ENCODE measurements at regions not wholly inside any gene's neighbourhood (a gene's known extent, or its start where the extent isn't known, plus 50 kb on each side); places are given as distances from the start of the nearest gene placed in this dataset.

- no peak overlapping the region for H3K4me3 ChIP-seq (ENCODE audit: low read depth, low read length)
- no peaks in the 10 kb centered on the region for H3K4me1 ChIP-seq
- no peaks in the 10 kb centered on the region for H3K36me3 ChIP-seq (ENCODE audit: control insufficient read depth, insufficient read depth, low read length)
- no peak overlapping the region for H3K4me3 Mint-ChIP-seq (ENCODE audit: unreplicated experiment)
- no peak overlapping the region for H3K27ac Mint-ChIP-seq (ENCODE audit: unreplicated experiment)
- POLR2A ChIA-PET, result no interaction called here
- no peaks in the 10 kb centered on the region for H3K9me3 Mint-ChIP-seq (ENCODE audit: unreplicated experiment)
- intact Hi-C loops (cut with micrococcal nuclease; ENCODE audit: unreplicated experiment), result no loop called here
- no peaks in the 10 kb centered on the region for H3K27me3 Mint-ChIP-seq (ENCODE audit: insufficient read depth, unreplicated experiment)
- H3K4me1 Mint-ChIP-seq (ENCODE audit: low read depth, unreplicated experiment), result no peaks in the 10 kb centered on the region
- no peak for DNase-seq
- no peak for TF ChIP-seq CTCF (IDR thresholded peaks at IDR 0.05; ENCODE audit: insufficient read depth in 1 of 2, low read depth in 1 of 2, low read length in 1 of 2, severe bottlenecking in 1 of 2, unreplicated experiment in 1 of 2)
- H3K9me3 ChIP-seq, result no peaks in the 10 kb centered on the region
- no peaks in the 10 kb centered on the region for H3K27me3 ChIP-seq (replicated peaks; ENCODE audit: control insufficient read depth, insufficient read depth, low read length)
- BruUV-seq (replicated peaks), result no TSS peak
- CTCF ChIA-PET, result no interaction called here
- no peaks in the 10 kb centered on the region for H3K36me3 Mint-ChIP-seq (ENCODE audit: insufficient read depth, unreplicated experiment)
Measured at GRCh38 chr11:21893565-21893867, 299.4 kb upstream of the ANO5 start.

GRCh38 chr11:21894492-21894891 lies 298.4 kb upstream of the ANO5 start:
- ChIA-PET CTCF (no interaction called here), POLR2A (no interaction called here)
- no peaks in the 10 kb centered on the region for H3K9me3 ChIP-seq
- no peaks in the 10 kb centered on the region for H3K36me3 ChIP-seq (ENCODE audit: control insufficient read depth, insufficient read depth, low read length)
- BruUV-seq (replicated peaks), result no TSS peak
- H3K36me3 Mint-ChIP-seq (ENCODE audit: insufficient read depth, unreplicated experiment), result no peaks in the 10 kb centered on the region
- H3K27me3 Mint-ChIP-seq (ENCODE audit: insufficient read depth, unreplicated experiment), result no peaks in the 10 kb centered on the region
- intact Hi-C loops (cut with micrococcal nuclease; ENCODE audit: unreplicated experiment), result no loop called here
- no peak for DNase-seq
- H3K4me1 Mint-ChIP-seq (ENCODE audit: low read depth, unreplicated experiment), result no peaks in the 10 kb centered on the region
- no peak for TF ChIP-seq CTCF (IDR thresholded peaks at IDR 0.05; ENCODE audit: insufficient read depth in 1 of 2, low read depth in 1 of 2, low read length in 1 of 2, severe bottlenecking in 1 of 2, unreplicated experiment in 1 of 2)
- H3K27me3 ChIP-seq (replicated peaks; ENCODE audit: control insufficient read depth, insufficient read depth, low read length), result no peaks in the 10 kb centered on the region
- H3K9me3 Mint-ChIP-seq (ENCODE audit: unreplicated experiment), result no peaks in the 10 kb centered on the region
- no peak overlapping the region for H3K4me3 ChIP-seq (ENCODE audit: low read depth, low read length)
- H3K27ac Mint-ChIP-seq (ENCODE audit: unreplicated experiment), result no peak overlapping the region
- no peaks in the 10 kb centered on the region for H3K4me1 ChIP-seq
- H3K4me3 Mint-ChIP-seq (ENCODE audit: unreplicated experiment), result no peak overlapping the region

- no peak overlapping the region for H3K4me3 Mint-ChIP-seq (ENCODE audit: unreplicated experiment)
- Histone ChIP-seq H3K27me3 (replicated peaks; ENCODE audit: control insufficient read depth, insufficient read depth, low read length) (no peaks in the 10 kb centered on the region), H3K36me3 (ENCODE audit: control insufficient read depth, insufficient read depth, low read length) (no peaks in the 10 kb centered on the region), H3K4me1 (no peaks in the 10 kb centered on the region), H3K9me3 (no peaks in the 10 kb centered on the region), H3K4me3 (ENCODE audit: low read depth, low read length) (no peak overlapping the region)
- H3K36me3 Mint-ChIP-seq (ENCODE audit: insufficient read depth, unreplicated experiment), result no peaks in the 10 kb centered on the region
- H3K27ac Mint-ChIP-seq (ENCODE audit: unreplicated experiment), result no peak overlapping the region
- ChIA-PET POLR2A (no interaction called here), CTCF (no interaction called here)
- no peaks in the 10 kb centered on the region for H3K4me1 Mint-ChIP-seq (ENCODE audit: low read depth, unreplicated experiment)
- H3K9me3 Mint-ChIP-seq (ENCODE audit: unreplicated experiment), result no peaks in the 10 kb centered on the region
- no peak for TF ChIP-seq CTCF (IDR thresholded peaks at IDR 0.05; ENCODE audit: insufficient read depth in 1 of 2, low read depth in 1 of 2, low read length in 1 of 2, severe bottlenecking in 1 of 2, unreplicated experiment in 1 of 2)
- DNase-seq, result no peak
- BruUV-seq (replicated peaks), result no TSS peak
- intact Hi-C loops (cut with micrococcal nuclease; ENCODE audit: unreplicated experiment), result no loop called here
- H3K27me3 Mint-ChIP-seq (ENCODE audit: insufficient read depth, unreplicated experiment), result no peaks in the 10 kb centered on the region
Measured at GRCh38 chr11:21895686-21896085, 297.2 kb upstream of the ANO5 start.

Measured in Caco-2 (cell line).